Neuronal stem cell (in vitro differentiated cells): ENCODE measurements at regions not wholly inside any gene's neighbourhood (a gene's known extent, or its start where the extent isn't known, plus 50 kb on each side); places are given as distances from the start of the nearest gene placed in this dataset.

Source experiments
- DNase-seq: peaks from one replicate; pipeline ENCODE4 v3.0.0-alpha.2; 2013; ENCODE audit warnings: low spot score
- H2AFZ ChIP-seq: one replicate; pipeline ENCODE4 v1.6.1; 2013; ENCODE audit warnings: mild to moderate bottlenecking, low read length, inconsistent platforms
- H2AK5ac ChIP-seq: 2 replicates; pipeline ENCODE4 v1.6.1; 2013; ENCODE audit warnings: low read depth, mild to moderate bottlenecking, inconsistent platforms, low read length, moderate library complexity, mixed read lengths
- H2BK120ac ChIP-seq: 2 replicates; pipeline ENCODE4 v1.6.1; 2013; ENCODE audit warnings: low read depth, mild to moderate bottlenecking, inconsistent platforms, low read length, moderate library complexity, mixed read lengths
- H2BK12ac ChIP-seq: one replicate; pipeline ENCODE4 v1.6.1; 2013; ENCODE audit warnings: low read length, inconsistent platforms
- H2BK15ac ChIP-seq: 2 replicates; pipeline ENCODE4 v1.6.1; 2013; ENCODE audit warnings: mild to moderate bottlenecking, low read length, inconsistent platforms, mixed read lengths
- H2BK5ac ChIP-seq: one replicate; pipeline ENCODE4 v1.6.1; 2013; ENCODE audit warnings: inconsistent platforms, mild to moderate bottlenecking, low read length, moderate library complexity
- H3K14ac ChIP-seq: one replicate; pipeline ENCODE4 v1.6.1; 2013; ENCODE audit warnings: low read length, inconsistent platforms
- H3K18ac ChIP-seq: 2 replicates; pipeline ENCODE4 v1.6.1; 2013; ENCODE audit warnings: low read length, inconsistent platforms
- H3K23ac ChIP-seq: 2 replicates; pipeline ENCODE4 v1.6.1; 2013; ENCODE audit warnings: low read depth, mild to moderate bottlenecking, mixed read lengths, low read length, inconsistent platforms; ENCODE audit not compliant: poor library complexity
- H3K27ac ChIP-seq: replicated peaks from 3 replicates; pipeline ENCODE4 v1.5.1; 2013; ENCODE audit warnings: low read length, inconsistent platforms
- H3K27me3 ChIP-seq, 3 experiments: 2 replicates each; pipeline ENCODE4 v1.6.1; 2013; ENCODE audit warnings: low read length in 3 of 3, mild to moderate bottlenecking in 2 of 3, inconsistent platforms in 1 of 3, low read depth in 1 of 3, mixed read lengths in 1 of 3, moderate library complexity in 1 of 3; ENCODE audit not compliant: control insufficient read depth in 3 of 3, insufficient read depth in 3 of 3
- H3K36me3 ChIP-seq, 2 donors: replicated peaks in 1 of 2; 2 replicates each; pipeline ENCODE4 v1.6.1; 2013; ENCODE audit warnings: low read length in 2 of 2; ENCODE audit not compliant: control insufficient read depth in 2 of 2, insufficient read depth in 2 of 2
- H3K4ac ChIP-seq: 2 replicates; pipeline ENCODE4 v1.6.1; 2013; ENCODE audit warnings: inconsistent platforms, mild to moderate bottlenecking, low read length, moderate library complexity
- H3K4me1 ChIP-seq, 2 donors: 1 replicate in 1 of 2; 2 replicates in 1 of 2; pipeline ENCODE4 v1.6.1; 2013; ENCODE audit warnings: low read length in 2 of 2, low read depth in 1 of 2; ENCODE audit not compliant: control insufficient read depth in 2 of 2, insufficient read depth in 1 of 2
- H3K4me2 ChIP-seq: one replicate; pipeline ENCODE4 v1.6.1; 2013; ENCODE audit warnings: mild to moderate bottlenecking, low read length, inconsistent platforms; ENCODE audit not compliant: insufficient read depth, poor library complexity, severe bottlenecking
- H3K4me3 ChIP-seq, 2 donors: 2 replicates each; pipeline ENCODE4 v1.5.1; 2013; ENCODE audit warnings: low read length in 2 of 2, mild to moderate bottlenecking in 2 of 2, inconsistent platforms in 1 of 2, moderate library complexity in 1 of 2
- H3K79me1 ChIP-seq: one replicate; pipeline ENCODE4 v1.6.1; 2013; ENCODE audit warnings: low read depth, mild to moderate bottlenecking, inconsistent platforms, low read length, moderate library complexity
- H3K9ac ChIP-seq: one replicate; pipeline ENCODE4 v1.6.1; 2013; ENCODE audit warnings: mild to moderate bottlenecking, low read depth, low read length, inconsistent platforms; ENCODE audit not compliant: poor library complexity
- H3K9me3 ChIP-seq, 2 donors: replicated peaks in 1 of 2; 2 replicates each; pipeline versions ENCODE3 to v1.6.1; 2013; ENCODE audit warnings: low read length in 2 of 2, mild to moderate bottlenecking in 2 of 2, inconsistent platforms in 1 of 2, low read depth in 1 of 2, mixed read lengths in 1 of 2, moderate library complexity in 1 of 2; ENCODE audit not compliant: control insufficient read depth in 2 of 2, insufficient read depth in 1 of 2
- H4K8ac ChIP-seq: one replicate; pipeline ENCODE4 v1.6.1; 2013; ENCODE audit warnings: low read depth, mild to moderate bottlenecking, inconsistent platforms, low read length, moderate library complexity
- H4K91ac ChIP-seq: one replicate; pipeline ENCODE4 v1.6.1; 2013; ENCODE audit warnings: low read length, low read depth, mild to moderate bottlenecking, inconsistent platforms; ENCODE audit not compliant: poor library complexity
- WGBS, 2 donors: extraction: QIAGEN DNeasy Blood & Tissue Kit; methylation state at CpG; one replicate each; pipeline ENCODE4 v1.1.7; 2013; ENCODE audit warnings: missing lambda C conversion rate in 2 of 2, mixed read lengths in 1 of 2; ENCODE audit not compliant: insufficient read length in 2 of 2, insufficient replicate concordance in 1 of 2; ENCODE audit errors: extremely low coverage in 2 of 2; 5-methylcytosine and 5-hydroxymethylcytosine counted together

DNA sequence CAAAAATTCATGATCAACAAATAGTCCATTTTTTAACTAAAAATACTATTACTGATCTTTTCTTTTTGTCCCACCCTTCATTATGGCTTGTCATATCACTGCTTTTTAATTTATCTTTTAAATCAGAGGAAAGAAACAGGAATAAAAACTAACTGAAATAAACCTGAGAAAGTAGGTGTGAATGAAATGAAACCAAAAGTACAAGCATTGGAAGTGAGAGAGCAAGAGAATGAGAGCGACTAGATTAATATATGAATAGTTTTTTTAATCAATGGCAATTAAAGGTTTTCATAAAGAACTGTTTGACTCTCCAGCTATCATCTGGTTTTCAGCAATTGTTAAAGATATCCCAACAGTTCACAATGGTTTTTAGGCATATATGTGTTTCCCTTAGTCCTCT, 137.8 kb downstream of the SPAG6 start:
- Histone ChIP-seq H3K27ac (no peak overlapping the region), H2BK5ac (no peak overlapping the region), H3K18ac (no peak overlapping the region), H3K4ac (no peak overlapping the region), H3K23ac (no peak overlapping the region), H3K4me1 (peaks cover 0 to 2% of the 10 kb centered on the region in 2 donors), H3K9me3 (no peaks in the 10 kb centered on the region), H3K36me3 (no peaks in the 10 kb centered on the region), H3K4me2 (no peak overlapping the region), H3K27me3 (peaks cover 0 to 56% (median 10%) of the 10 kb centered on the region in 3 experiments), H2AK5ac (no peak overlapping the region), H2BK15ac (no peak overlapping the region), H3K79me1 (no peaks in the 10 kb centered on the region), H4K91ac (no peak overlapping the region), H3K14ac (no peak overlapping the region), H2AFZ (no peak overlapping the region), H3K9ac (no peak overlapping the region), H3K4me3 (no peak overlapping the region), H2BK12ac (no peak overlapping the region), H2BK120ac (no peak overlapping the region), H4K8ac (no peak overlapping the region)
- WGBS, 2 donors: no CpG with 5 or more reads among the region's 1 CpG
- no peak for DNase-seq
